GM12878 (cell line): ENCODE measurements at regions not wholly inside any gene's neighbourhood (a gene's known extent, or its start where the extent isn't known, plus 50 kb on each side); places are given as distances from the start of the nearest gene placed in this dataset.

ENCODE experiments used
- BCL11A ChIP-seq: IDR thresholded peaks from 2 replicates; pipeline ENCODE4 v1.6.1; 2011; ENCODE audit warnings: low read depth, low read length
- CBFB ChIP-seq: IDR thresholded peaks from 2 replicates; pipeline ENCODE4 v1.6.1; 2016; ENCODE audit warnings: antibody characterized with exemption, low read depth
- CREM ChIP-seq: IDR thresholded peaks from 2 replicates; pipeline ENCODE4 v1.6.1; 2014; ENCODE audit warnings: antibody characterized with exemption, low read depth
- E2F8 ChIP-seq: fragments of 450-650 bp; IDR thresholded peaks from 2 replicates; pipeline ENCODE4 v1.6.1; 2018; ENCODE audit warnings: mild to moderate bottlenecking, low read depth, moderate library complexity; ENCODE audit not compliant: partially characterized antibody
- MXI1 ChIP-seq: fragments of 150-350 bp; IDR thresholded peaks from 2 replicates; pipeline ENCODE4 v1.6.1; 2011; ENCODE audit warnings: low read depth, mild to moderate bottlenecking, inconsistent platforms, low read length, improper control_type of control experiment
- NFYA ChIP-seq: IDR thresholded peaks from 2 replicates; pipeline ENCODE4 v1.6.1; 2011; ENCODE audit warnings: low read depth, mild to moderate bottlenecking, low read length, improper control_type of control experiment, borderline replicate concordance
- RBBP5 ChIP-seq: fragments of 200-600 bp; sonication (generic); conservative IDR thresholded peaks from 2 replicates; pipeline ENCODE4 v1.6.1; 2016
- SKIL ChIP-seq: fragments of 450-650 bp; IDR thresholded peaks from 2 replicates; pipeline ENCODE4 v1.6.1; 2017; ENCODE audit warnings: mild to moderate bottlenecking, low read depth, inconsistent platforms; ENCODE audit not compliant: poor library complexity, severe bottlenecking
- SMAD1 ChIP-seq: fragments of 450-650 bp; IDR thresholded peaks from 2 replicates; pipeline ENCODE4 v1.6.1; 2018; ENCODE audit warnings: mild to moderate bottlenecking, low read depth; ENCODE audit not compliant: partially characterized antibody
- TCF3 ChIP-seq: IDR thresholded peaks from 2 replicates; pipeline ENCODE4 v1.6.1; 2012; ENCODE audit warnings: low read depth, mild to moderate bottlenecking, low read length, borderline replicate concordance; ENCODE audit not compliant: insufficient read depth
- TF ChIP-seq, protein P1 (sequence below): fragments of 150-350 bp; IDR thresholded peaks from 2 replicates; pipeline ENCODE4 v1.6.1; 2016; ENCODE audit warnings: low read depth, low read length
- TF ChIP-seq, protein P2 (sequence below), 3 experiments: IDR thresholded peaks in 2 of 3; conservative IDR thresholded peaks in 1 of 3; 2 replicates each; pipeline ENCODE4 v1.5.1; 2011; ENCODE audit warnings: low read depth in 3 of 3, low read length in 3 of 3, mild to moderate bottlenecking in 3 of 3, control low read depth in 2 of 3, moderate library complexity in 2 of 3, inconsistent platforms in 1 of 3, mixed read lengths in 1 of 3; ENCODE audit not compliant: control insufficient read depth in 2 of 3, insufficient read depth in 1 of 3; ENCODE audit errors: extremely low read depth in 1 of 3

DNA sequence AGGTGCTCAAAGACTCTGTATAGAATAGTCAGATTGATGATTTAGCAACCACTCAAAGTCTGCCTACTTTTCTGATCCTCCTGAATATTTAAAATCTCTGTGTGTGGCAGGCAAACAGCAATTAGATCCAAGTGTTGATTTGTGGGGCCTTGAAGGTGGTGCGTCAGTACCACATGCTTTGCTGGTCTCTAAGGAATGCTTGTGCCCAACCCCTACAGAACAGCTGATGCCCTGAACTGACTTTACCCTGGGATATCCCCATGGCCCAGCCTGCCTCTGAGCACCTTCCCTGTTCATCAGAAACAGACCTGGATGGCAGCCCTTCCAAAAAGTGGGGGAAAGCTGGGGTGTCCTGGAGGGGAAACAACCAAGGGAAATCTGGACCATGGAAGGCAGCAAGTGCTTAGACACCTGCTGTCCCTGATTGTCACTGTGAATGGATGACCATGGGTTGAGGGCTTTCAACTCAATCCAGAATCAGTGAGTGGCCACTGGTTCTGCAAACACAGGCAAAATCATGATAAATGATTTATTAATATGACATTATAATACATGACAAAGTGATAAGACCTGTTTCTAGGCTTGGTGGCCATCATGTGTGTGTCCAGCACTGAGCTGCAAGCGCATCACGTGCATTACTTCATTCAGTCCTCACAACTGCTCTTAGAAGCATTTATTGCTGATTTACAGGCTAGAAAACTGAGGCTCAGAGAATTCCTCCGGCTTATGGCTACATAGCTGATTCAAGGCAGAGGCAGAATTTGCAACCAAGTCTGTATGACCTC lies 76.1 kb upstream of the TPM1 start (continued):
- TF ChIP-seq SKIL, result no peak
- no peak for TF ChIP-seq BCL11A
- TF ChIP-seq E2F8, result no peak
- TF ChIP-seq, protein P1, sequence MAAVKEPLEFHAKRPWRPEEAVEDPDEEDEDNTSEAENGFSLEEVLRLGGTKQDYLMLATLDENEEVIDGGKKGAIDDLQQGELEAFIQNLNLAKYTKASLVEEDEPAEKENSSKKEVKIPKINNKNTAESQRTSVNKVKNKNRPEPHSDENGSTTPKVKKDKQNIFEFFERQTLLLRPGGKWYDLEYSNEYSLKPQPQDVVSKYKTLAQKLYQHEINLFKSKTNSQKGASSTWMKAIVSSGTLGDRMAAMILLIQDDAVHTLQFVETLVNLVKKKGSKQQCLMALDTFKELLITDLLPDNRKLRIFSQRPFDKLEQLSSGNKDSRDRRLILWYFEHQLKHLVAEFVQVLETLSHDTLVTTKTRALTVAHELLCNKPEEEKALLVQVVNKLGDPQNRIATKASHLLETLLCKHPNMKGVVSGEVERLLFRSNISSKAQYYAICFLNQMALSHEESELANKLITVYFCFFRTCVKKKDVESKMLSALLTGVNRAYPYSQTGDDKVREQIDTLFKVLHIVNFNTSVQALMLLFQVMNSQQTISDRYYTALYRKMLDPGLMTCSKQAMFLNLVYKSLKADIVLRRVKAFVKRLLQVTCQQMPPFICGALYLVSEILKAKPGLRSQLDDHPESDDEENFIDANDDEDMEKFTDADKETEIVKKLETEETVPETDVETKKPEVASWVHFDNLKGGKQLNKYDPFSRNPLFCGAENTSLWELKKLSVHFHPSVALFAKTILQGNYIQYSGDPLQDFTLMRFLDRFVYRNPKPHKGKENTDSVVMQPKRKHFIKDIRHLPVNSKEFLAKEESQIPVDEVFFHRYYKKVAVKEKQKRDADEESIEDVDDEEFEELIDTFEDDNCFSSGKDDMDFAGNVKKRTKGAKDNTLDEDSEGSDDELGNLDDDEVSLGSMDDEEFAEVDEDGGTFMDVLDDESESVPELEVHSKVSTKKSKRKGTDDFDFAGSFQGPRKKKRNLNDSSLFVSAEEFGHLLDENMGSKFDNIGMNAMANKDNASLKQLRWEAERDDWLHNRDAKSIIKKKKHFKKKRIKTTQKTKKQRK, result no peak
- TF ChIP-seq, protein P2, sequence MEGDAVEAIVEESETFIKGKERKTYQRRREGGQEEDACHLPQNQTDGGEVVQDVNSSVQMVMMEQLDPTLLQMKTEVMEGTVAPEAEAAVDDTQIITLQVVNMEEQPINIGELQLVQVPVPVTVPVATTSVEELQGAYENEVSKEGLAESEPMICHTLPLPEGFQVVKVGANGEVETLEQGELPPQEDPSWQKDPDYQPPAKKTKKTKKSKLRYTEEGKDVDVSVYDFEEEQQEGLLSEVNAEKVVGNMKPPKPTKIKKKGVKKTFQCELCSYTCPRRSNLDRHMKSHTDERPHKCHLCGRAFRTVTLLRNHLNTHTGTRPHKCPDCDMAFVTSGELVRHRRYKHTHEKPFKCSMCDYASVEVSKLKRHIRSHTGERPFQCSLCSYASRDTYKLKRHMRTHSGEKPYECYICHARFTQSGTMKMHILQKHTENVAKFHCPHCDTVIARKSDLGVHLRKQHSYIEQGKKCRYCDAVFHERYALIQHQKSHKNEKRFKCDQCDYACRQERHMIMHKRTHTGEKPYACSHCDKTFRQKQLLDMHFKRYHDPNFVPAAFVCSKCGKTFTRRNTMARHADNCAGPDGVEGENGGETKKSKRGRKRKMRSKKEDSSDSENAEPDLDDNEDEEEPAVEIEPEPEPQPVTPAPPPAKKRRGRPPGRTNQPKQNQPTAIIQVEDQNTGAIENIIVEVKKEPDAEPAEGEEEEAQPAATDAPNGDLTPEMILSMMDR (IDR thresholded peaks at IDR 0.05 in 2 of 3, conservative IDR thresholded peaks at IDR 0.05 in 1 of 3; ENCODE audit: control insufficient read depth in 2 of 3, extremely low read depth in 1 of 3, insufficient read depth in 1 of 3, low read depth in 3 of 3, low read length in 3 of 3), result no peak
- no peak for TF ChIP-seq CBFB
- TF ChIP-seq TCF3, result no peak
- TF ChIP-seq SMAD1, result no peak
- TF ChIP-seq RBBP5, result no peak
- TF ChIP-seq NFYA, result no peak
- no peak for TF ChIP-seq CREM
- no peak for TF ChIP-seq MXI1
